GM18951 (cell line): ENCODE measurements at regions not wholly inside any gene's neighbourhood (a gene's known extent, or its start where the extent isn't known, plus 50 kb on each side); places are given as distances from the start of the nearest gene placed in this dataset.
"Not testable (repeated sequence)": the region's sequence is repeated elsewhere in the genome, so short reads cannot be mapped to it uniquely, and the experiment has no call there.

Source experiments
- POLR2A ChIP-seq: IDR thresholded peaks from 4 replicates; pipeline ENCODE4 v1.6.1; 2011; ENCODE audit warnings: mild to moderate bottlenecking; ENCODE audit not compliant: insufficient read length, insufficient read depth; ENCODE audit errors: extremely low read depth
- in situ Hi-C: fragments of 300-500 bp; cut with MboI; formaldehyde crosslinking; loops from one replicate; pipeline ENCODE4 v1.12.0; 2022; ENCODE audit warnings: low sequenced_read_pairs, mixed read lengths, inconsistent platforms; ENCODE audit not compliant: unreplicated experiment

DNA sequence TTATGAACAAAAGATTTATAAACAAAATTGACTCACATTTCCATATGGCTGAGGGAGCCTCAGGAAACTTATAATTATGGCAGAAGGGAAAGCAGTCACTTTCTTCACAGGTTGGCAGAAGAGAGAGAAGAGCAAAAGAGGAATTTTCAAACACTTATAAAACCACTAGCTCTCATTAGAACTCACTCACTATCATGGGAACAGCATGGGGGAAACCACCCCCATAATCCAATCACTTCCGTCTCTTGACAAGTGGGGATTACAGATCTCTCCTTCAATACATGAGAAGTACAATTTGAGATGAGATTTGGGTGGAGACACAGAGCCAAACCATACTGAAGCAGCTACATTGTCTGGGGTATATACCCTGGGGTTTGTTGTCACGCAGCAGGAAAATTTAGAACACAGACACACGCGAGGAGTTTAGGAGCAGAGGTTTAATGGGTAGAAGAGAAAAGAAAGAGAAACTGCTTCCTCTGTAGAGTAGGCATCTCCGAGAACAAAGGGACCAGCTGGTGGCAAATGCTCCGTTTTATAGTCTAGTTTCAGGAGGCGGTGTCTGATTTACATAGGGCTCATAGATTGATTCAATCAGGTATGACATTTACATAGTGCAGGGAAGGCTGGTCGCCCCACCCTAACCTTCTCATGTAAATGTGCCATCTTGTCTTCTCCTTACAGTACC lies 2277.7 kb upstream of the AGA start:
- in situ Hi-C loops: no loop called here
- no peak for TF ChIP-seq POLR2A

DNA sequence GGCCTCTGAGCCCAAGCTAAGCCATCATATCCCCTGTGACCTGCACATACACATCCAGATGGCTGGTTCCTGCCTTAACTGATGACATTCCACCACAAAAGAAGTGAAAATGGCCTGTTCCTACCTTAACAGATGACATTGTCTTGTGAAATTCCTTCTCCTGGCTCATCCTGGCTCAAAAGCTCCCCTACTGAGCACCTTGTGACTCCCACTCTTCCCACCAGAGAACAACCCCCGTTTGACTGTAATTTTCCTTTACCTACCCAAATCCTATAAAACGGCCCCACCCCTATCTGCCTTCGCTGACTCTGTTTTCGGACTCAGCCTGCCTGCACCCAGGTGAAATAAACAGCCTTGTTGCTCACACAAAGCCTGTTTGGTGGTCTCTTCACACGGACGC lies 2284.3 kb upstream of the AGA start:
- in situ Hi-C loops: not testable (repeated sequence)

DNA sequence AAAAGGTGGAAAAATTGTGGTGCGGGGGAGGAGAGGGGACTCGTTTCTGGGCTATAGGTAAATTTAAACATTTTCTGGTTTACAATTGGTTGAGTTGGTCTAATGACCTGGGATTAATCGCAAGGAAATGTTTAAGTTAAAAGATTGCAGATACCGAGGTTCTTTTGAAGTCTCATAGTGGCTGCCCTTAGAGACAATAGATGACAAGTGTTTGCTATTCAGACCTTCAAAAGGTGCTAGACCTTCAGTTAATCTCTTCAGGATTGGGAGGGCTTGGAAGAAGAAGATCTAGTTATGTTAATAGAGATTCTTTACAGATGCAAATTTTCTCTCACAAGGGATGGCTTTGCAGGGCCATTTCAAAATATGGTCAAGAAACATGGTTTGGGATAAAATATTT lies 2286.1 kb upstream of the AGA start:
- in situ Hi-C loops: no loop called here
- TF ChIP-seq POLR2A: no peak

DNA sequence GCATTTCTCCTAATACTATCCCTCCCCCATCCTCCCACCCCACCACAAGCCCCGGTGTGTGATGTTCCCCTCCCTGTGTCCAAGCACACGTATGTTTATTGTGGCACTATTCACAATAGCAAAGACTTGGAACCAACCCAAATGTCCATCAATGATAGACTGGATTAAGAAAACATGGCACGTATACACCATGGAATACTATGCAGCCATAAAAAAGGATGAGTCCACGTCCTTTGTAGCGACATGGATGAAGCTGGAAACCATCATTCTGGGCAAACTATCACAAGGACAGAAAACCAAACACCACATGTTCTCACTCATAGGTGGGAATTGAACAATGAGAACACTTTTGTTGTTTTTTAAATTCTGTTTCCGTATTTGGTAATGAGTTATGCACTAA lies 2294.6 kb upstream of the AGA start:
- in situ Hi-C loops: not testable (repeated sequence)

DNA sequence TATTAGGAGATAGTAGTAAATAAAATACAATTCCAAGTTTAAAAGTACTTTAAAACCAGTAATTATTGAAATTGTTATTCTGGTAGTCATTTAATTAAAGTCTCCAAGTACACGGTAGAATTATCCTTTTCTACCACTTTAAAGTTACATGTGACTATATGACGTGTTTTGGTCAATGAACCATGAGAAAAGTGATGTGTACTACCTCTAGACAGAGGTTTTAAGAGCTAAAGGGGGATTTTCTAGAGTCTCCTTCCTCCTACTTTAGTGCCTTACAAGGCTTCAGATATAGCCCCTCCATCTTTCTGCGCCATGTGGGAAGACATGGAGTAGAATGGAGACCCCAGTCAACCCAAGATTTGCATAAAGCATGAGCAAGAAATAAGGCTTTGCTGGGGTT lies 2296.6 kb upstream of the AGA start:
- in situ Hi-C loops: no loop called here

DNA sequence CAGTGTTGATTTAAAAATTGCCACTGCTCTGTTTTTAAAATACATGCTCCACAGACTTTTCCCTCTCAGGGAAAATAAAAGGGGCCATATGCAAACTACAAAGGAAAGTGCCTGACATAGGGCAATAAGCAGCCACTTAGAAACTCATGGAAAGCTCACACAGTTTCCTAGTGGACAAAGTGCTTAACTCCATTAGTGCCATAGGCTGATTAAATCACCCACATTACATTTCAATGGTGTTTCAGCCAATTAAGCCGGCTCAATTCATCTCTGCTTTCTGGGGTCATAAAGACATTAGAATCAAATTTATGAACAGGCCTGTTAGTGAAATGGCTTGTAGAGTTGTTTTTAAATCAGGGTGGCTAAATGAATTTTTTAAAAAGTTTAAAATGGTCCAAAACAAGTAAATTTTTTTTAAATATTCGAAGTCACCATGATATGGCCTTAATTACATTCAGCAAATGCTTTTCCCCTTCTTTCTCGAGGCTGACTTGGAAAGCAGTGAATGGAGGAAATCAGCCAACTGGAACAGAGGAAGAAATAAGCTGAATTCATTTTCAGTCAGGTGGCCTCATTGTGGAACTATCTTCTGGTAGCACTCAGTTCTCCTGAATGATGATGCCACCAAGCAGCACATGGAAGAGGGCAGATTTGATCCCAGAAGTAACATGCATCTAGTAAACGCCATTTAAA lies 2305.1 kb upstream of the AGA start:
- in situ Hi-C loops: no loop called here
- no peak for TF ChIP-seq POLR2A

More for the DNA sequence above, 2296.6 kb upstream of the AGA start:
- no peak for TF ChIP-seq POLR2A

DNA sequence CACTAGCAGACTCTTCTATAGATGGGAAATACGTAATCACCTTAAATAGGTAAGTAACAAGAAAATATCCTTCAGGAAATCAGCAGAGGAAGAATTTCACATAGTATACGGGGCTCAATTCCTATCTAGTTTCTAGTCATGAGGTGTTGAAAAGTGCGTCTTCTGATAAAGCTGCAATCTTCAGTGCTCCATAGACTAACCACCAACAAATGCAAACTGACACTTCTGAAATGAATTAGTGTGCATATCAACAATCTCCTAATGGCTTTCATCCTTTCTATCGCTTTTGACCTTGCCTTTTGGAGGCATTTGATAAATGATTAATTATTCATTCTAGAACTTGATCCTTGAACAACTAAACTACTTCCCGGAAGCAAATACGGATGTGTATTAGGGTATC lies 2306.6 kb upstream of the AGA start:
- in situ Hi-C loops: no loop called here
- no peak for TF ChIP-seq POLR2A

DNA sequence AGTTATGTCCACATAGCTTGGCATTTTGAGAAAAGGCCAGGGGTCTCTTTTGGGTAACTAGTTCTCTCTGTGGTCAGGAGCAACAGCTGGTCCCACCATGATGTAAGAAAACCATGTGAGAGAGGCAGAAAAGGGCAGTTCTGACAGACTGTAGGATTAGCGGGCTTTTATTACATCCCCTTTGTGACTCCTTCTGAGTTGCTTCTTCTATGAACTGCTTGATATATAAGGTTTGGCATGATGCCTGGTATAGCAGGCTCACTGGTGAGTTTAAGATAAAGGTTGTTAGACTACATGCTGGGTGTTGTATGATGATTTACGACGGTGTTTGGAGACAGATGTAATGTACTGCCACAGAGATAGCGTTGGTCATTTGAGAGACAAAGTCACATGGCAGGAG lies 2308.1 kb upstream of the AGA start:
- TF ChIP-seq POLR2A: no peak
- in situ Hi-C loops: no loop called here

DNA sequence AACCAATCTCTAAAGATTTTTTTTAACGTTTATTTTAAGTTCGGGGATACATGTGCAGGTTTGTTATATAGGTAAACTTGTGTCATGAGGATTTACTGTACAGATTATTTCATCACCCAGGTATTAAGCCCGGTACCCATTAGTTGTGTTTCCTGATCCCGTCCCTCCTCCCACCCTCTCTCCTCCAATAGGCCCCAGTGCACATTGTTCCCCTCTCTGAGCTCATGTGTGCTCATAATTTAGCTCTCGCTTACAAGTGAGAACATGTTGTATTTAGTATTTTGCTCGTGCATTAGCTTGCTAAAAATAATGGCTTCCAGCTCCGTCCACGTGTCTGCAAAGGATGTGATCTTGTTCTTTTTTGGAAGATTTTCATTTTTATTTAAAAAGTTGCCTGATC lies 2309.4 kb upstream of the AGA start:
- TF ChIP-seq POLR2A: no peak
- in situ Hi-C loops: no loop called here

DNA sequence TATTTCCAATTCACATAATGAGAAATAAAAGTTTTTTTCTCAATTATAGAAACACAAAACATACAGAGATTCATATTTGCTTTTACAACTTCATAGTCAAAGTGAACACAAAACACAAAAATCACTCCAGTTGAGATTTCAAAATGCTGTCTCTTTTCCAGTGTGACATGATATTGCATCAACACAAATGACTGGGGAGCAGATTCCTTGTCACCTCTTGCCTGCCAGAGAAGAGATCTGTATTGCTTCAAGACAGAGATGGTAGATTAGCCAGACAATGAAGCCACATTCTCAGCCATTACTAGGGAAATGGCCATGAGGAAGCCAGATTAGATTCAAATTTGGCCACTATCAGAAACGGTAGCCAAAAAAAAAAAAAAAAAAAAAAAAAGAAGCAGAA lies 2313.1 kb upstream of the AGA start:
- in situ Hi-C loops: no loop called here
- TF ChIP-seq POLR2A: no peak

DNA sequence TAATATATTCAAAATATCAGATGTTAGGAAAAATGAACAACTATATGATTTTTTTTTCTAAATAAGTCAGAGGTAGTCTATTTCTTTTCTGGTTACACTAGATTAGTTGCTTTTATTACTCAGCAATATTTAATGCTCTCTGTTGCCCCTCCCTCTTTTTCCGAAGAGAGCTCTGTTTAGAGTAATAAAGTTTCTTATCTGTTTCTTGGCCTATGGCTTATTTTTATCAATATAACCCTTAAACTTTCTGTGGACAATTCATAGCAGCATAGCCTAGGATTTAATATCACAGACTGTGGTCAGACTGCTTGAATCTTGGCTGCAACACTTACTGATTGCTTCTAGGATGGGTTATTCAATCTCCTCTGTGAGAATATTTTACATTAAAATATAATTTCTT lies 2315.4 kb upstream of the AGA start:
- in situ Hi-C loops: no loop called here
- no peak for TF ChIP-seq POLR2A

DNA sequence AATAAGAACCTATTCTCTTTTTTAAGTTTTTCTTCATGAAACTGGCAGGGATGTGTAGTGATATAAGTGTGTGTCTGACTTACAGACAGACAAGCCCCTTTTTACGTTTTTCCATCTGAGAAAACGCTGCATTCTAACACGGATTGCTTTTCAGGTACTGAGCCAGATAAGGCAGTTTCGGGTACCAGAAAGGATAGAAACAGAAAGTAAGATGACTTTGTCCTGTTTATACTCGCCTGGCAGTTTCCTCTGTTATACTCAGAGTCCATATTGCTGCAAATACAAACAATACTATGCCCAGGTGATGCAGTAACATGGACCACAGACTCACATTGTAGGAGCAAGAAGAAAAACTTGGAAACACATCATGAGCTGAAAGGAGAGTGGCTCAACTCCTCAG lies 2320.6 kb upstream of the AGA start:
- in situ Hi-C loops: no loop called here
- TF ChIP-seq POLR2A: no peak

DNA sequence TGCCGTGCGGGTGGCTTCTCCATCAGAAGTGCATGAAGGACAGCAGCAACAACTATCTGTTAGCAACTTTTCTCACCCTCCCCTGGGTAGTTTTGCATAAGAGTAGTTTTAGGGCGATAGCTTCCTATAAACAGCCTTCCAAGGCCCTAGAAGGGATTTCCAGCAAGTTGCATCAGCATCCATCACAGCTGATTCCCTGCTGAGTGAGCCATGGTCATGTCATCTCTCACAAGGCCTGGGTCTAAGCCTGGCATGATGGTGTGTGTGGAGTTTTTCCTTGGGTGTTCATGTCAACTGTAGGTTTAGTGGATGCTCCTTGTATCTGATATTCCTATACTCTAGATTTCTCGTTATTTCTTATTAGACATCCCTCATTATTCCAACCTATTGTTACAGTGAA lies 2324.7 kb upstream of the AGA start:
- in situ Hi-C loops: no loop called here
- TF ChIP-seq POLR2A: no peak

DNA sequence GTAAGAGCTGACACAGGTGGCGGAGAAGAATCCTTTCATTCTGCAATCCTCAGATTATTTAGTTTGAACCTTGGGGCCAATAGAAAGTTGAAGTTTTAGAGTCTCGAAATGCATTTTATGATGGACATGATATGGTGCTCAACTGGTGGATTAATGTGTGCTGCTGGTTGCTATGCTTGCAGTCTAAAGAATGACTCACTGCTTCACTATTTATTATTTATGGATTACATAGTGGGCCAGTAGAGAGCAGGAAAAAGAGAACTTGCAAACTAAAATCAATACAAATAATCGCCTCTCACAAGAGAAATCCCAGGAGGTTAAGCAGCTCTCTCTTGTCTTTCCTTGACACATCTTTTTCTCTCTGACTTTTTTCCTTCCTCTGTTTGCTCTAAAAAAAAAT lies 2326.8 kb upstream of the AGA start:
- in situ Hi-C loops: no loop called here
- no peak for TF ChIP-seq POLR2A

DNA sequence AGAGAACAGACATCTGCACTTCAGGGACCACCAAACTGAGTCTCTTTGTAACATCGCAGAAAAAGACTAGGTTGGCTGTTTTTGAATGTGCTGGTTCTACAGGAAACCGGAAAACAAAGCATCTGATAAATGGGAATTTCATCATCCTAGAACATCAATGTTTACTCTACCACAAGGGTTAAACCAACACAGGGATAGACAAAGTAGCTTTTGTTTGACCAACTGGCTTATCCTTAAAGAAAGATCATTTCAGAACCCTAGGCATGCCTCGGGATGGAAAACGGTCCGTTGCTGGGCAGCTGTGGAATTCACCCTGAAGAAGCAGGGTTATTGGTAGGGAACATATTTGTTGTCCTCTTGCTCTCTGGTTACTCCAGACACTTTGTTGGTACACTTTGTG lies 2355.5 kb upstream of the AGA start:
- in situ Hi-C loops: no loop called here
- no peak for TF ChIP-seq POLR2A
